DOHH2 (cell line): ENCODE measurements at regions not wholly inside any gene's neighbourhood (a gene's known extent, or its start where the extent isn't known, plus 50 kb on each side); places are given as distances from the start of the nearest gene placed in this dataset.

Experiments
- H3F3A ChIP-seq: fragments of 200-600 bp; sonication (generic), shearing (Covaris generic); 2 replicates; pipeline ENCODE4 v1.6.0; 2016; ENCODE audit warnings: antibody characterized with exemption, mild to moderate bottlenecking; ENCODE audit not compliant: control insufficient read depth, insufficient read depth
- H3K27ac ChIP-seq: fragments of 200-600 bp; sonication (generic); 2 replicates; pipeline ENCODE4 v1.5.1; 2014; ENCODE audit warnings: low read depth, mild to moderate bottlenecking, low read length, moderate library complexity
- H3K27me3 ChIP-seq: fragments of 200-600 bp; sonication (generic); 2 replicates; pipeline ENCODE4 v1.6.1; 2014; ENCODE audit warnings: mild to moderate bottlenecking, low read length, mixed read lengths; ENCODE audit not compliant: control insufficient read depth
- H3K36me3 ChIP-seq: fragments of 200-600 bp; sonication (generic); 2 replicates; pipeline ENCODE4 v1.6.1; 2014; ENCODE audit warnings: mild to moderate bottlenecking, low read length, moderate library complexity, mixed read lengths; ENCODE audit not compliant: control insufficient read depth
- H3K4me1 ChIP-seq: fragments of 200-600 bp; sonication (generic); 2 replicates; pipeline ENCODE4 v1.6.1; 2014; ENCODE audit warnings: mild to moderate bottlenecking, low read length, mixed read lengths; ENCODE audit not compliant: control insufficient read depth
- H3K4me2 ChIP-seq: fragments of 200-600 bp; sonication (generic); 2 replicates; pipeline ENCODE4 v1.6.0; 2014; ENCODE audit warnings: mild to moderate bottlenecking, low read length, moderate library complexity
- H3K4me3 ChIP-seq: fragments of 200-600 bp; sonication (generic); 2 replicates; pipeline ENCODE4 v1.5.1; 2014; ENCODE audit warnings: mild to moderate bottlenecking, low read length, mixed read lengths
- H3K79me2 ChIP-seq: fragments of 200-600 bp; sonication (generic); 2 replicates; pipeline ENCODE4 v1.6.1; 2014; ENCODE audit warnings: mild to moderate bottlenecking, low read length, mixed read lengths; ENCODE audit not compliant: control insufficient read depth
- H3K9me2 ChIP-seq: fragments of 200-600 bp; sonication (generic); replicated peaks from 2 replicates; pipeline ENCODE4 v1.6.1; 2014; ENCODE audit warnings: mild to moderate bottlenecking, low read length, mixed read lengths; ENCODE audit not compliant: control insufficient read depth
- H3K9me3 ChIP-seq: fragments of 200-600 bp; sonication (generic); 2 replicates; pipeline ENCODE4 v1.6.1; 2014; ENCODE audit warnings: antibody characterized with exemption, low read length, mixed read lengths; ENCODE audit not compliant: control insufficient read depth, insufficient read depth
- H4K20me1 ChIP-seq: fragments of 200-600 bp; sonication (generic); 2 replicates; pipeline ENCODE4 v1.6.0; 2014; ENCODE audit warnings: low read depth, mild to moderate bottlenecking, antibody characterized with exemption, low read length, moderate library complexity; ENCODE audit not compliant: control insufficient read depth, insufficient read depth
- EZH2phosphoT487 ChIP-seq: fragments of 200-600 bp; sonication (generic); IDR thresholded peaks from 2 replicates; pipeline ENCODE4 v1.6.1; 2017; ENCODE audit warnings: borderline replicate concordance, mild to moderate bottlenecking, antibody characterized with exemption, low read length, moderate library complexity, mixed read lengths
- TF ChIP-seq, protein P1 (sequence below): fragments of 200-600 bp; sonication (generic); IDR thresholded peaks from one replicate; pipeline ENCODE4 v1.5.1; 2014; ENCODE audit warnings: antibody characterized with exemption, mild to moderate bottlenecking, low read depth, low read length; ENCODE audit not compliant: poor library complexity, severe bottlenecking

DNA sequence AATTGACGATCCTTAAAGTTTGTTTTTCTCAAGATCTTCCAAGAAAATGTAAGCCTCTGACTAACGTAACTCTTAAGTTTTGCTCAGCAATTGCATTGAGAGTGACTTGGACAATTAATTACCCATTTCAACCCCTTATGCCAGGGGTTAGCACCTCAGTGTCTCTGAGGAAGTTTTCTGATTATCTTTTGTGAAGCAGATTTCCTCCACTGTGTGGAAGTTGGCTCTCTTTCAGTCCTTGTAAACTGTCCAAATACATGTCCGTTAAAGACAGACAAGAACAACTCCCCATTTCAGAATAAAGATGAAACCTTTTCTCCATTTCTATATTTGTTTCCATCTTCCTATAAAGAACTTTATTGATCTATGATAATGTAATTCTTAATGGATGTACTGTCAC is 296.4 kb upstream of the FMN2 start:
- no peaks in the 10 kb centered on the region for H3K9me3 ChIP-seq
- no peak for TF ChIP-seq EZH2phosphoT487
- TF ChIP-seq, protein P1, sequence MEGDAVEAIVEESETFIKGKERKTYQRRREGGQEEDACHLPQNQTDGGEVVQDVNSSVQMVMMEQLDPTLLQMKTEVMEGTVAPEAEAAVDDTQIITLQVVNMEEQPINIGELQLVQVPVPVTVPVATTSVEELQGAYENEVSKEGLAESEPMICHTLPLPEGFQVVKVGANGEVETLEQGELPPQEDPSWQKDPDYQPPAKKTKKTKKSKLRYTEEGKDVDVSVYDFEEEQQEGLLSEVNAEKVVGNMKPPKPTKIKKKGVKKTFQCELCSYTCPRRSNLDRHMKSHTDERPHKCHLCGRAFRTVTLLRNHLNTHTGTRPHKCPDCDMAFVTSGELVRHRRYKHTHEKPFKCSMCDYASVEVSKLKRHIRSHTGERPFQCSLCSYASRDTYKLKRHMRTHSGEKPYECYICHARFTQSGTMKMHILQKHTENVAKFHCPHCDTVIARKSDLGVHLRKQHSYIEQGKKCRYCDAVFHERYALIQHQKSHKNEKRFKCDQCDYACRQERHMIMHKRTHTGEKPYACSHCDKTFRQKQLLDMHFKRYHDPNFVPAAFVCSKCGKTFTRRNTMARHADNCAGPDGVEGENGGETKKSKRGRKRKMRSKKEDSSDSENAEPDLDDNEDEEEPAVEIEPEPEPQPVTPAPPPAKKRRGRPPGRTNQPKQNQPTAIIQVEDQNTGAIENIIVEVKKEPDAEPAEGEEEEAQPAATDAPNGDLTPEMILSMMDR = no peak
- H3K79me2 ChIP-seq = no peaks in the 10 kb centered on the region
- H3F3A ChIP-seq = no peaks in the 10 kb centered on the region
- no peaks in the 10 kb centered on the region for H3K4me1 ChIP-seq
- H3K27me3 ChIP-seq = no peaks in the 10 kb centered on the region
- H3K4me3 ChIP-seq = no peak overlapping the region
- H4K20me1 ChIP-seq = no peaks in the 10 kb centered on the region
- H3K4me2 ChIP-seq = no peak overlapping the region
- H3K27ac ChIP-seq = no peak overlapping the region
- H3K36me3 ChIP-seq = no peaks in the 10 kb centered on the region
- no peaks in the 10 kb centered on the region for H3K9me2 ChIP-seq

DNA sequence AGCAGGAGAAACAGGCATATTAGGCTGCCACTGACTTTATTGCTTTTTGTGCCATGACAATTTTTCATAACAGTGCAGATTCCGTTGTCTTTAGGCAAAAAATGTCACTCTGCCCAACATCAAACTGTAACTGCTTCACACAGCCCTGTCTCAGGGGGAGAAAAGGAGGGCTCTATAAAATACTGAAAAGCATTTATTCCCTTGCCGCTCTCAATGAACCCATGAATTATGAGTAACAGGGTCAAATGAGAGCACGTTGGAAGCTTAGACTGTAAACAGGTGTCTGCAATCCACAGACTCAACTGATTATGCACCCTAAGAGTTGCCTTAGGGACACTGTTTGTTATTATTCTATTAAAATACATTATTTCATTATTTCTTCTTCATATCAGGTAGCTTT is 292.1 kb upstream of the FMN2 start:
- no peaks in the 10 kb centered on the region for H3K27me3 ChIP-seq
- TF ChIP-seq, protein P1 = no peak
- no peak for TF ChIP-seq EZH2phosphoT487
- no peak overlapping the region for H3K27ac ChIP-seq
- no peak overlapping the region for H3K4me3 ChIP-seq
- no peaks in the 10 kb centered on the region for H3F3A ChIP-seq
- no peaks in the 10 kb centered on the region for H3K9me2 ChIP-seq
- H3K4me2 ChIP-seq = no peak overlapping the region
- H3K4me1 ChIP-seq = no peaks in the 10 kb centered on the region
- no peaks in the 10 kb centered on the region for H3K9me3 ChIP-seq
- H4K20me1 ChIP-seq = no peaks in the 10 kb centered on the region
- H3K36me3 ChIP-seq = no peaks in the 10 kb centered on the region
- H3K79me2 ChIP-seq = no peaks in the 10 kb centered on the region

DNA sequence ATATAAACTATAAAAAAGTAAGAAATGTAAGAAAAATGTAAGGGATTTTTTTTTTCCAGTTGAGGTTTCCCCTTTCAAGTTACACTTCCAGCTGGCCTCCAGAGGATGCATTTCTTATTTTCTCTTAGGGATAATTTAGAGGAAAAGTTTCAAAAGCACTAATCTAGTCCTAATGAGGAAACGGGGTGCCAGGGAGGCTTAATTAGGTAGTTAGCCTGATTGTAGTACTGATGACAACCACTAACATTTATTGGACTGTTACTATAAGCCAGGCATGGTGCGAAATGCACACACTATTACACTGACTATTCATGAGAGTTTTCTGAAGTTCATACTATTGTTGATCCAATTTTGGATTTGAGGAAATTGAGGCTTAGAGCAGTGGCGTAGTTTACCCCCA is 290.8 kb upstream of the FMN2 start:
- H3K79me2 ChIP-seq = no peaks in the 10 kb centered on the region
- TF ChIP-seq EZH2phosphoT487 = no peak
- TF ChIP-seq, protein P1 = no peak
- H3K4me3 ChIP-seq = no peak overlapping the region
- H3K27me3 ChIP-seq = no peaks in the 10 kb centered on the region
- no peaks in the 10 kb centered on the region for H3K9me2 ChIP-seq
- H3K9me3 ChIP-seq = no peaks in the 10 kb centered on the region
- no peaks in the 10 kb centered on the region for H4K20me1 ChIP-seq
- no peak overlapping the region for H3K27ac ChIP-seq
- no peak overlapping the region for H3K4me2 ChIP-seq
- no peaks in the 10 kb centered on the region for H3K36me3 ChIP-seq
- no peaks in the 10 kb centered on the region for H3F3A ChIP-seq
- H3K4me1 ChIP-seq = no peaks in the 10 kb centered on the region

DNA sequence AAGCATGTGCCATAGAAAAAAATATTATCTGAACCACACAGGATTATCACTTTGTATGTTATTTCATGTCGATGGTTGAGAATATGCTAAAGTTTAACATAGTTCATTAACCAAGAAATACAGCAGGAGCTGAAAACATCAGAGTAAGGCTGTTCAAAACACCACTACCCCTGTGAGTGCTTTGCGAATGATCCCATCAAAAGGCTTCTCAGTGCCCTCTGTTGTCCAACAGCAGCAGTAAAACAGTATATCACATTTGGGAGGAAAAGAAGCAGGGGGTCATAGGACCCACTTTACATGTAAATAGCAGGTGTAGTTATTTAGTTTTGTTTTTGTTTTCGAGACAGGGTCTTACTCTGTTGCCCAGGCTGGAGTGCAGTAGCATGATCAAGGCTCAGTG is 289.4 kb upstream of the FMN2 start:
- H3K9me2 ChIP-seq = no peaks in the 10 kb centered on the region
- TF ChIP-seq, protein P1 = no peak
- no peak for TF ChIP-seq EZH2phosphoT487

More for the DNA sequence above, 289.4 kb upstream of the FMN2 start:
- H3K36me3 ChIP-seq = no peaks in the 10 kb centered on the region
- H3K9me3 ChIP-seq = no peaks in the 10 kb centered on the region
- no peak overlapping the region for H3K4me2 ChIP-seq
- no peak overlapping the region for H3K4me3 ChIP-seq
- no peaks in the 10 kb centered on the region for H3K4me1 ChIP-seq
- H3F3A ChIP-seq = no peaks in the 10 kb centered on the region
- no peaks in the 10 kb centered on the region for H4K20me1 ChIP-seq
- H3K27ac ChIP-seq = no peak overlapping the region
- H3K27me3 ChIP-seq = no peaks in the 10 kb centered on the region
- no peaks in the 10 kb centered on the region for H3K79me2 ChIP-seq
